Gastrocnemius medialis (tissue), 4 donors: ENCODE measurements at regions not wholly inside any gene's neighbourhood (a gene's known extent, or its start where the extent isn't known, plus 50 kb on each side); places are given as distances from the start of the nearest gene placed in this dataset.

Experiments used
- ATAC-seq, 2 donors: fragments of 150-250 bp; one replicate each; pipeline ENCODE4 v1.9.1; 2016
- DNase-seq, 2 donors: peaks; one replicate each; pipeline ENCODE4 v3.0.0-alpha.2; 2019
- H3K27ac ChIP-seq, 4 donors: fragments of 200-600 bp; sonication (generic); 1 replicate in 1 of 4; 2 replicates in 3 of 4; pipeline ENCODE4 v1.5.1; 2016 to 2018; ENCODE audit warnings: mild to moderate bottlenecking in 2 of 4, moderate library complexity in 1 of 4
- H3K27me3 ChIP-seq, 3 donors: fragments of 200-600 bp; sonication (generic) in 2 of 3; 1 replicate in 1 of 3; 2 replicates in 2 of 3; pipeline versions ENCODE4 v1.5.1 to v1.6.0; 2016 to 2019; ENCODE audit warnings: mild to moderate bottlenecking in 1 of 3, moderate library complexity in 1 of 3
- H3K36me3 ChIP-seq, 2 donors: fragments of 200-600 bp; sonication (generic) in 1 of 2; one replicate each; pipeline ENCODE4 v1.5.1; 2017 to 2018
- H3K4me1 ChIP-seq, 2 donors: fragments of 200-600 bp; sonication (generic) in 1 of 2; one replicate each; pipeline ENCODE4 v1.5.1; 2016 to 2017; ENCODE audit warnings: mild to moderate bottlenecking in 2 of 2
- H3K4me3 ChIP-seq, 4 donors: fragments of 200-600 bp; sonication (generic) in 3 of 4; 1 replicate in 1 of 4; 2 replicates in 3 of 4; pipeline ENCODE4 v1.5.1; 2016 to 2019; ENCODE audit warnings: mild to moderate bottlenecking in 2 of 4
- H3K9me3 ChIP-seq, 3 donors: fragments of 200-600 bp; sonication (generic) in 2 of 3; 1 replicate in 1 of 3; 2 replicates in 2 of 3; pipeline ENCODE4 v1.5.1; 2016 to 2019
- POLR2A ChIP-seq, 2 donors: fragments of 450-650 bp; IDR thresholded peaks; one replicate each; pipeline ENCODE4 v1.6.1; 2017; ENCODE audit warnings: antibody characterized with exemption in 2 of 2, mild to moderate bottlenecking in 2 of 2, moderate library complexity in 2 of 2
- in situ Hi-C, 4 donors: fragments of 200-750 bp; cut with MboI; loops; one replicate each; pipeline versions ENCODE4 v1.15.0 to v1.8.0; 2017; ENCODE audit warnings: low sequenced_read_pairs in 4 of 4
- intact Hi-C: fragments of 100-400 bp; cut with DNase I; formaldehyde crosslinking; loops from one replicate; pipeline ENCODE4 v1.15.1; 2023; ENCODE audit warnings: low total_unique reads
- TF ChIP-seq, protein P1 (sequence below), 5 experiments: fragments of 450-650 bp in 3 of 5; fragments of 200-600 bp in 2 of 5; sonication (generic) in 2 of 5; IDR thresholded peaks in 4 of 5; conservative IDR thresholded peaks in 1 of 5; 1 replicate in 4 of 5; 2 replicates in 1 of 5; pipeline ENCODE4 v1.5.1; 2016 to 2019; ENCODE audit warnings: antibody characterized with exemption in 5 of 5, mild to moderate bottlenecking in 3 of 5, moderate library complexity in 3 of 5

DNA sequence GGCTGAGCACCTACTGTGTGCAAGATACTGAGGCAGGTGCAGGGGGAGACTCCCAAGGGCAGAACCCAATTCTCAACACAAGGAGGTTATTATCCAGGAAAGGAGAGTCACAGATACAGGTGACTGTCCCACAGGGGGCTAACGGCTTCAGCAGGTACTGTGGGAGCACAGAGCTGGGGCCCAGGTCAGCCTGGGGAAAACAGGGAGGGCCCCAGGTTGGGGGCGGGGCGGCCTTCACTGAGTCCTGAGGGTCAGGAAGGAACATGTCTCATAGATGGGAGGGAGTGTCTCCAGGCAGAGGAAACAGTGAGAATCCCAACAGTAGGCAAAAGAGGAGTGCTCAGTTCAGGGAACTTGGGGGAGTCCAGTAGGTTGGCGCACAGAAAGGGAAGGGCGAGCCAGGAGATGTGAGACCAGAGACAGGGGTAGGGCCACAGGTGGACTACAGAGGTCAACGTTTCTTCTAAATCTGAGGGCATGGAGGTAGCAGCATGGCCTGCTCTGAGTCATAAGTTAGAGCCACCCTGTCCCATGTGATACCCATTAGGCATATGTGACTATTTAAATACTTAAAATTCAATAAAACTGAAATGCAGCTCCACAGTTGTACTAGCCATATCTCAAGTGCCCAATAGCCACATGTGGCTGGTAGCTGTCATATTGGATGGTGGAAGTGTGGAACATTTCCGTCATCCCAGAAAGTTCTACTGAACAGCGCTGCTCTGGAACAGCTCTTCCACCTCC, 157.2 kb downstream of the TTC32 start:
- no peaks in the 10 kb centered on the region for H3K36me3 ChIP-seq
- ATAC-seq = no peak
- intact Hi-C loops (no loop called here), in situ Hi-C loops (no loop called here)
- no peaks in the 10 kb centered on the region for H3K27me3 ChIP-seq
- no peaks in the 10 kb centered on the region for H3K9me3 ChIP-seq
- H3K4me1 ChIP-seq = peaks cover 0 to 2% of the 10 kb centered on the region in 2 donors
- DNase-seq = no peak
- no peak overlapping the region for H3K4me3 ChIP-seq
- H3K27ac ChIP-seq = no peak overlapping the region
- no peak for TF ChIP-seq POLR2A (IDR thresholded peaks at IDR 0.05)
- TF ChIP-seq, protein P1, sequence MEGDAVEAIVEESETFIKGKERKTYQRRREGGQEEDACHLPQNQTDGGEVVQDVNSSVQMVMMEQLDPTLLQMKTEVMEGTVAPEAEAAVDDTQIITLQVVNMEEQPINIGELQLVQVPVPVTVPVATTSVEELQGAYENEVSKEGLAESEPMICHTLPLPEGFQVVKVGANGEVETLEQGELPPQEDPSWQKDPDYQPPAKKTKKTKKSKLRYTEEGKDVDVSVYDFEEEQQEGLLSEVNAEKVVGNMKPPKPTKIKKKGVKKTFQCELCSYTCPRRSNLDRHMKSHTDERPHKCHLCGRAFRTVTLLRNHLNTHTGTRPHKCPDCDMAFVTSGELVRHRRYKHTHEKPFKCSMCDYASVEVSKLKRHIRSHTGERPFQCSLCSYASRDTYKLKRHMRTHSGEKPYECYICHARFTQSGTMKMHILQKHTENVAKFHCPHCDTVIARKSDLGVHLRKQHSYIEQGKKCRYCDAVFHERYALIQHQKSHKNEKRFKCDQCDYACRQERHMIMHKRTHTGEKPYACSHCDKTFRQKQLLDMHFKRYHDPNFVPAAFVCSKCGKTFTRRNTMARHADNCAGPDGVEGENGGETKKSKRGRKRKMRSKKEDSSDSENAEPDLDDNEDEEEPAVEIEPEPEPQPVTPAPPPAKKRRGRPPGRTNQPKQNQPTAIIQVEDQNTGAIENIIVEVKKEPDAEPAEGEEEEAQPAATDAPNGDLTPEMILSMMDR (IDR thresholded peaks at IDR 0.05 in 4 of 5, conservative IDR thresholded peaks at IDR 0.05 in 1 of 5) = no peak

DNA sequence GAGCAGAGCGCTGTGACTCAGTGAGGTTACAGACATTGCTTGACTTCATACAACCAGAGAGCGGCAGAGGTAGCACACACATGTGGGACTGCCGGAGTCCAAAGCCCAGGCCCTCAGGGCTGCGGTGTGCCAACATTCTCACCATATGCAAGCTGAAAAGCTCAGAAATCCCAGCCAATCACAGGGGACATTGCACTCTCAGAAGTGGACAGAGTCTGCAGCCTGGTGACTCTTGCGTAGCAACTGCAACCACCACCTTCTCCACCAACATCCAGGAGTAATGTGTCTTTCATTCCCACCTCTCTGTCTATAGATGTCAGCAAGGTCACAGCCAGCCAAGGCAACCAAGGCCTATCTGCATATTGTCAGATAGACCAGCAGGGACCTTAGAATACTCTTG, 158.1 kb downstream of the TTC32 start:
- H3K27me3 ChIP-seq = no peaks in the 10 kb centered on the region
- in situ Hi-C loops = no loop called here
- peaks cover 7 to 12% of the 10 kb centered on the region in 2 donors for H3K4me1 ChIP-seq
- intact Hi-C loops = no loop called here
- no peaks in the 10 kb centered on the region for H3K36me3 ChIP-seq
- DNase-seq = no peak
- H3K27ac ChIP-seq = no peak overlapping the region
- TF ChIP-seq POLR2A (IDR thresholded peaks at IDR 0.05) = no peak
- TF ChIP-seq, protein P1 (IDR thresholded peaks at IDR 0.05 in 4 of 5, conservative IDR thresholded peaks at IDR 0.05 in 1 of 5) = no peak
- H3K4me3 ChIP-seq = no peak overlapping the region
- no peak for ATAC-seq
- no peaks in the 10 kb centered on the region for H3K9me3 ChIP-seq

DNA sequence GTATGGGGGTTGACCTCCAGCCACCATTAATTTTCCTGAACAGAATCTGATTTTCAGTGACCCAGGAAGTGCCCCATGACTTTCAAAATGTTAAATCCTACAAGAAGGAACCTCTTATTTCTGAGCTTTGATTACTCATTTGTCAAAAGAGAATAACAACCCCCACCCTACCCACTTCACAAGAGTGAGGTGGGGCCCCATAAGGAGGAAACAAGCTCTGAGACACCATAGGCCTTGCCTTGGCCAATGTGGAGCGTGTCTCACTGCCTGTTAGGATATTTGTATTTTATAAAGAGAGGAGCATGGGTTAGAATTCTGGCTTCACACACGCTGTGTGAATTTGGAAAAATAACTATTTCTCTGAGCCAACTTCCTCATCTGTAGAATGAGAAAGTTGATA, 158.9 kb downstream of the TTC32 start:
- no peaks in the 10 kb centered on the region for H3K9me3 ChIP-seq
- peaks cover 15 to 20% of the 10 kb centered on the region in 2 donors for H3K4me1 ChIP-seq
- no peaks in the 10 kb centered on the region for H3K36me3 ChIP-seq
- no peak overlapping the region for H3K4me3 ChIP-seq
- no peak overlapping the region for H3K27ac ChIP-seq
- in situ Hi-C loops = no loop called here
- ATAC-seq = no peak
- intact Hi-C loops = no loop called here
- TF ChIP-seq POLR2A (IDR thresholded peaks at IDR 0.05) = no peak
- TF ChIP-seq, protein P1 (IDR thresholded peaks at IDR 0.05 in 4 of 5, conservative IDR thresholded peaks at IDR 0.05 in 1 of 5) = no peak
- no peaks in the 10 kb centered on the region for H3K27me3 ChIP-seq
- DNase-seq = no peak

DNA sequence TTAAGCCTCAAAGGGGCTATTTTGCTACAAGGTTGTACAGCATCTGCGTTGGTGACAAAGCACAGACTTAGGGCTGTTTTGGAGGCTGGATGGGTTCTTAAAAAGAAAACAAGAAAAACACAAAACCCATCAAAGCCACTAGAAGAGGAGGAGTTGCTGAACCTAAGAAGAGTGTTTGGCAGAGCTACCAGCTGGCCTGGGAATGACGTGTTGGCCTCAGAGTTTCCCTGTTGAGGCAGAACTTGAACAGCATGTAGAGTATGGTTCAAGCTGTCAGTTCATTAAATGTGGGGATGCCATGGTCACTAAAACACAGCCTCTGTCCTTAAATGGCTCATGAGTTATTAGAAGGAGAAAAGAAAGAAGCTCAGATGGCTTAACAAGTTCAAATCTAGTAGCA, 162.5 kb downstream of the TTC32 start:
- peak in 1 of 2 donors; percentile 36 for DNase-seq
- intact Hi-C loops = loop anchor here (2.0 to 5.0 kb wide), 3 partner anchors 36 to 392 kb away; no protein-coding TSS in a partner anchor

More for the DNA sequence above, 162.5 kb downstream of the TTC32 start:
- in situ Hi-C loops = no loop called here
- ATAC-seq = no peak
- H3K36me3 ChIP-seq = no peaks in the 10 kb centered on the region
- peaks cover 37 to 45% of the 10 kb centered on the region in 2 donors for H3K4me1 ChIP-seq
- H3K4me3 ChIP-seq = peak overlapping the region in 1 of 4 donors; percentile 6
- H3K9me3 ChIP-seq = no peaks in the 10 kb centered on the region
- H3K27me3 ChIP-seq = no peaks in the 10 kb centered on the region
- TF ChIP-seq, protein P1 (IDR thresholded peaks at IDR 0.05 in 4 of 5, conservative IDR thresholded peaks at IDR 0.05 in 1 of 5) = no peak
- no peak for TF ChIP-seq POLR2A (IDR thresholded peaks at IDR 0.05)
- H3K27ac ChIP-seq = peak overlapping the region; percentile 80 to 88 (median 81)
